HG02852 (cell line): ENCODE measurements at regions not wholly inside any gene's neighbourhood (a gene's known extent, or its start where the extent isn't known, plus 50 kb on each side); places are given as distances from the start of the nearest gene placed in this dataset.

Source experiments
- ATAC-seq: cut with Tn5 transposase; IDR thresholded peaks from one replicate; pipeline ENCODE4 v1.9.1; 2021; ENCODE audit warnings: mild to moderate bottlenecking, moderate library complexity; ENCODE audit not compliant: unreplicated experiment

DNA sequence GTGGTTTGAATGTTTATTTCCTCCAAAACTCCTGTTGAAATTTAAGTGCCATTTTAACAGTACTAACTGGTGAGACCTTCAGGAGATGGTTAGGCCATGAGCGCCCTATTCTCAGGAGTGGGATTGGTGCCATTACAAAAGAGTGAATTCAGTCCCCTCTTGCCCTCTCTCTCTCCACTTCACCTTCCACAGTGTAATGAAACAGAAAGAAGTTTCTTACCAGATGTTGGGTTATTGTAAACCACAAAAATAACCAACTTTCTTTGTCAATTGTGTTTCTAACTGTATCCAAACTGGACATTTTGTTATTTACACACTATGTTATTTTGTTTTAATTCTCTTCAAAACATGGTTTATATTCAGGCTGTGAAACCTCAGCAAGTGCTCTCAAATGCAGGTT lies 1734.3 kb downstream of the PCDH7 start:
- no peak for ATAC-seq

DNA sequence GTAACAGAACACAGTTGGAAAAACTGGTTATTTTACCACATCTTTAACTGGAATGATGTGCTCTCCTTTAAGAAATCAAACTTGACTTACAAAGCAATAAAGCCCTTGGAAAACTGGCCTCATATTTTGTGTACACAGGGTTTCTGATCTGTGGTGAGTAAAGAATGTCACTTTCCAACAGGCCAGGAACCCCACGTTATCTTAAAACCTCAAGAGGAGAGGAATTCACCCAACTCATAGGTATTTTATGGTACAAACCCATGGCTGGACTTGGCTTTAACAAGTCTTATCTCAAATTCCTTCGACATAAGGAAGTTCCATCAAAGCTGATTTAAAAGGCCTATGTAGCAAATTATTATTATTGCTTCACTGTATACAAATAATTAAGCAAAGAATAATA lies 1735.1 kb downstream of the PCDH7 start:
- no peak for ATAC-seq

DNA sequence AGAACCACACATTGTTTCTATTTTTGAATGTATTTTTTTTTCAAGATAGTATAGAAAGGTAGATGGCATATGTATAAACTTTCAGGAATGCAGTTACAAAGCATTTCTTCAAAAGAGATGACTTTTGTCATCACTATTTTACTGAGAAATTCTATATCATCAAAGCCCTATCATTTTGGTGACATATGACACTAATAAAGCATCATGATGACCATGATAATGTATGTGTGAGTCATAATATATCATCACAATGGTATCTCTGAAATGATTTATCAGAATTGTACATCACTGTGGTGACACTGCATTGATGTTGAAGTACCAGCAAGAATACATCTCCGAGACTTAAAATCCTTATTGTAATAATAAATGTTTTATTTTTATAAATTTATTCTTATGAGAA lies 1740.8 kb downstream of the PCDH7 start:
- no peak for ATAC-seq

DNA sequence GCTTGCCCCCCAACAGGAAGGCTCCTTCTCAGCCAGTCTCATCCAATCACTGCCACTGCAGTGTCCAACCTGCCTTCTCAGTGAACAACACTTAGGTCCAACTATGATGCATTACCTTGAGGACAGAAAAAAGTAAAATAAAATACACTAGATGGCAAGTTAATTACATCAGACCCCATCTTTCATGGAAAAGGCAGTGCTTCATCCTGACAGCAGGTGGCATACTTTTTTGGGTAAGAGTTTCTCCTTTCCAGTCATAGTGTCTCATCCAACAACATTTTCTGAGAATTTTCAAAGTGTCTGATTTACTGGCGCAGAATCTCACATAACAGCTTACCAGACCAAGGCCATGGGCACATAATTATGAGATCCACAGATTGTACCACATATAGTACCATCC lies 1742.8 kb downstream of the PCDH7 start:
- ATAC-seq = no peak

DNA sequence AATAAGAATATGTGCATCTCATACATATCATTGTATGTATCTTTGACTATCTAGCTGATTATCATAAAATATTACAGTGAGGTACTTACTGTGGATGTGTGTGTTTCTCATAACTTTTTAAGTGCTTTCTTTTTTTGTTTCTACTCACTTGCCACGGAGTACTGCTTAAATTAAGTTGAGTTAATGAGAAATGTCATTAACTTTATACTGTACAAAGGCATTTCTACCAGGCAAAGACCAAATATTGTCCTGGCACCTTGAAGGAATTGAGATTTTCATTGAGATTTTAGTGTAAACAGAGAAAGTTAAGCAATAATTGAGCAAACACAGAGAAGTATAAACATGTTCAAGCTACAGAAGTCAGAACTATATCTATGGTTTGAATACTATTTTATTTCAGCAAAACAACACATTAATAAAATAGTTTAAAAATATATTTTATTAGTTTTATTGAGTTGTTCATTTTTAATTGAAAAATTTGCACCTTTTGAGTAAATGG lies 1750.0 kb downstream of the PCDH7 start:
- ATAC-seq = no peak

DNA sequence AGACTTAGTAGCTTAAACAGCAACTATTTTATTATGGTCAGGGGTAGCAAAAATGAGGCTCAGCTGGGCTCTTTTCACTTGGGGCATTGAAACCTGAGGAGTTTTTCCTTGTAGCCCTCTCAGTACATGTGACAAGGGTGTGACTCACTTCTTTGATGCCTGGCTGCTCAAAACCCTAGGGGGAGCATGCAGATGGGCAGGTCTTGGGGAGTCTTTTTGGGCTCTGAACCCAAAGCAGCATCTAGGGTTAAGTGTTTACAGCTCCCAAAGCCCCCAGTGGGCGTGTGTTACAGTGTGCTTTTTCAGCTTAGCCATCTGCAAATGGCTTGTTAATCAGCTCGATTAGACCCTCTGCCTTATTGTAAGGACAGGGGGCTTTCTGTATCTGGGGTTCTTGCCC lies 1752.7 kb downstream of the PCDH7 start:
- no peak for ATAC-seq

DNA sequence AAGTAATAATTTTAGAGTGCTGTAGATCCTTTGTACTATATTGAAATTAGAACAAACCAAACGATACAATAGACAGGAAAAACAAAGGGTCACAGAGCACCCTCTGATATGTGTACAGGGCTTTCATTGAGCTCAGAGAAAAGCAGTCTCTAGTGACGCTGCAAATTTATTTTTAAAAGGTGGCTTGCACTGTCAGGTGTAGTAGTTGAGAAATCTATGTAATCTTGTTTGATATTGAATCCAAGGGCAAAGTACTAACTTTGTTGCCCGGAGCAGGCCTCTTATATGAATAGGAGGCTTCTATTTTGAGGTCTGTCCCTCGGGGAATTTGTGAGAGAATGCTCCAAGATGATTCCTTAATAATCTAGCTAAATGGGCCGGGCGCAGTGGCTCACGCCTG lies 1755.5 kb downstream of the PCDH7 start:
- ATAC-seq = no peak

DNA sequence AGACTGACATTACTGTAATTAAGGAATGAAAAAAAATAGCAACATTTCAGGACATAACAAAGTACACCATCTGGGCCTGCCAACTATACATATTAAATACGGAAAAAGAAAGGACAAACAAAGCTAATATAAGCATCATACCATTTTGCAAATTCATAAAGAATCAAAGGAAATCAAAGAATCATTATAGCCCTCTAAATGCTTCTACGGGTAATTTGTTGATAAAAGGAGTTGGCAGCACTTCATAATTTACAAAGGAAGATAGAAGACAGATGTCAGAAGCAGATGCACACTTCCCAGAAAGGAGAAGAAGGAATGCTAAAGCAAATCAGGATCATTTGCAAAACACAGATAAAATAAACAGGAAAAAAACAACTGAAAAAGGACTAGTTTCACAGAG lies 1757.3 kb downstream of the PCDH7 start:
- ATAC-seq = no peak

DNA sequence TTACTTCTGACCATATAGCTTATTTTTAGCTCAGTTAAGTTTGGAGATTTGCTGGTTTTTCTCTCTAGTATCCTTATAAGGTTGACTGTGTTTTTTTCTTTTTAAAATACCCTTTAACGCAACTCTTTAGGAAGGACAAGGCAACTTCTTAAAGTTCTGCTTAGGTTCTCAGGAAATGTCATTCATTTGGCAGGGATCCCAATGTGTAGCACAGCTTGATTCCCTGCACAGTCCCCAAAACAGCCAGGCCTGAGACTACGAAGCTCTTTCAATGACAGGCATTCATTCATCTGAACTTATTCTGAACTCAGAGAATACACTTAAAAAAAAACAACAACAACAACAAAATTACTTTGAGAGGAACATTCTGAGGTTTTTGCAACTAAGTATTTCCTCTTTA lies 1765.8 kb downstream of the PCDH7 start:
- no peak for ATAC-seq

DNA sequence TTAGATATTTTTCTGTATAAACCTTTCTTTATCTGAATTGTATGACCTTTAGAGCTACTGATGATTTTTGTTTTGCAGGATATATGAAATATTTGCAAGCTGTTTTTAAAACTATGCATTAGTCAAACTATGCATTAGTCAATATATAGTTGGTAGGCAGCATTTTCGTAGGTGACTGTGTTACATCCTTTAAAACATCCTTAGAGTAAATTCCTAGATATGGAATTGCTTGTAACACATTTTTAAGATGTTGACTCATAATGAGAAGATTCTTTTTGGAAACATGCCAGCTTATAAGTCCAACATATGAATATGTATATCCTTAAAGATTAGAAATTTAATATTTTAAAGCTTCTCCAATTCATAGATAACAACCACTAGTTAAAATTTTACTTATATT lies 1768.5 kb downstream of the PCDH7 start:
- ATAC-seq = no peak

DNA sequence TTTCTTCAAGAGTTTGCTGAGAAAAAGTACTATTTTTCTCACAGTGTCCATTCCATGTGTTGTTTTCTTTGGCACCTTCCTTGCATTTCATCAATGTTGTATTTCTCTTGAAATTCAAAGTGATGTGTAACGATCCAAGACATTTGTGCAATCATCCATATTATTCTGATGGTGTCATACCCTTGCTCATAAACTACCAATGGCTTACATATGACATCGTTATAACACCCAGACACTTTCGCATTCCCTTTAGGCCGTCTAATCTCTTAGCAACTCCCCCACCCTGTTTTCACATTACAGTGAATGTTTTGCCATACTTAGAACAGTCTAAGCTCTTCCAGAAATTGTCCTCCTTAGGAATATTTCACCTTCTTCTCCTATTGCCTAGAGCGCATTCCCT lies 1779.0 kb downstream of the PCDH7 start:
- no peak for ATAC-seq

DNA sequence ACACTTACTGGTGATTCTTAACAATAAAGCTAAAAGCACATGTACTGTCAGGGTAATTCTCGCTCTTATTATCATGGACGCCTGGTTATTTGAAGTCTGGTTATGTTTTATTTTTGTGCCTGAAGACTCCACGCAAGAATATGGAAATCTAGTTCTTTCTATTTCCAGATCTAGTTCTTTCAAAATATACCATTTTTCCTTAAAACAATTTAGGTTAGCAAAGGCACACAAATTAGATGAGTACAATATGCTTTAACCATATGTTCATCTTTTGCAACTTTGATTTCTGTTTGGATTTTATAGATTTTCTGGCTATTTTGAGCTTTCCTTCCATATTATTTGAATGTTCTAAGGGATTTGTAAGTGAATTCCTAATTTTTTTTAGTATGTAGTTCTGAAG lies 1783.1 kb downstream of the PCDH7 start:
- ATAC-seq = no peak

DNA sequence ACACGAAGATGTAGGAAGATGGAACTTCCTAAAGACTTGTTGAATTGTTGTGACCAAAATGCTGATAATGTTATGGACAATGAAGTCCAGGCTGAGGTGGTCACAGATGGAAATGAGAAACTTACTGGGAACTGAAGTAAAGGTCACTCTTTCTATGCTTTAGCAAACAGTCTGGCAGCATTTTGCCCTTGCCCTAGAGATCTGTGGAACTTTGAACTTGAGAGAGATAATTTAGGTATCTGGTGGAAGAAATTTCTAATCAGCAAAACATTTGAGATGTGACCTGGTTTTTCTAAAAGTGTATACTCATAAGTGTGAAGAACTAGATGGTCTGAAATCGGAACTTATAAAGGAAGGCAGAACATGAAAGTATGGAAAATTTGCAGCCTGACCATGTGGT lies 1785.9 kb downstream of the PCDH7 start:
- ATAC-seq = no peak

DNA sequence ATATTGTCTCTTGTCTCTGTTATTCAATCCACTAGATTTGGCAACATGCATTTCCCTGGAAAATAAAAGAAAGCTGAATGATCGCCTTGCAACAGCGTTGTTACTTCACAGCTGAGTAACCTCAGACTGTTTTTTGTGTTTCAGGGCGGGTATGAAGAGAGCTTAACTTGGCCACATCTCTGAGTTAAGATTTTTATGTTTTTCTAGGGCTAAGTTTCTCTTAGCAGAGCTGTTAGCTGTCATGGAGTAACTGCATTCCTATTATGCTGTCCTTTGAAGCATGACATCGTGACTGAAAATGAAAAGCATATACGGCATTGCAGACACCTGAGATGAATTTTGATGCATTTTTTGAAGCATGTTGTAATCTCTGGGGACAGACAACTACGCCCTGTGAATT lies 1798.9 kb downstream of the PCDH7 start:
- no peak for ATAC-seq

DNA sequence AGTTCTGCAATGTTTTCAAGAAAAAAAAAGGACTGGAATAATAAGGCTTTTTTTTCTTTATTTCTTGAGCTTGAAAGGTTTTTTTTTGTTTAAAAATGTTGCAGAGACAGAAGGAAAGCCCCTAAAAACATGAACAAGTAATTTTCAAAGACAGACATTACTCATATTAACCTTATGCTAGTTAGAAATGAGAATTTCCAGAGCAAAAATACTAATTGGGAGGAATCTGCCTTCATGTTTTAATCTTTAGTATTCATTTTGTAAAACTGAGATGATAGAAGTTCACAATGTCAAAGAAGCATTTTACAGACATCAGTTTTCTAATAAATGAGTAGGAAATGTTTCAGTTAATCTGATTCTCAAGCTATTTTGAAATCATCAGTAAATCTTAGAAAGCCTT lies 1805.3 kb downstream of the PCDH7 start:
- no peak for ATAC-seq

DNA sequence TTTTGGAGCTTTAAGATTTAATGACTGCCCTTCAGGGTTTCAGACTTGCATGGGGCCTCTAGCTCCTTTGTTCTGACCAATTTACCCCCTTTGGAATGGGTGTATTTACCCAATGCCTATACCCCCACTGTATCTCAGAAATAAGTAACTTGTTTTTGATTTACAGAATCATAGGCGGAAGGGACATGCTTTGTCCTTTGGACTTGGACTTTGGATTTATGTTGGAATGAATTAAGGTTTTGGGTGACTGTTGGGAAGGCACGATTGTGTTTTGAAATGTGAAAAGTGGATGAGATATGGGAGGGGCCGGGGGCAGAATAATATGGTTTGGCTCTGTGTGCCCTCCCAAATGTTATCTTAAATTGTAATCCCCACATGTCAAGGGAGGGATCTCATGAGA lies 1824.7 kb downstream of the PCDH7 start:
- ATAC-seq = no peak

DNA sequence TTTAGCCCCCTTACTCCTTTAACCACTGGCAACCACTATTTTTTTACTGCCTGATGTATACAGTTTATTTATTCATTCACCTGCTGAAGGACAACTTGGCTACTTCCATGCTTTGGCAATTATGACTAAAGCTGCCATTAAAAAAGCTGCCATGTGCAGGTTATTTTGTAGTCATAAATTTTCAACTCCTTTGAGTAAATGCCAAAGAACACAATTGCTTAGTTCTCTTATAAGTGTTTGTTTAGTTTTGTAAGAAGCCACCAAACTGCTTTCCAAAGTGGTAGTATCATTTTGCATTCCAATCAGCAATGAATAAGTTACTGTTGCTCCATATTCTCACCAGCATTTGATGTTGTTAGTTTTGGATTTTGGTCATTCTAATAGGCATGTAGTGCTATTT lies 1831.8 kb downstream of the PCDH7 start:
- no peak for ATAC-seq

DNA sequence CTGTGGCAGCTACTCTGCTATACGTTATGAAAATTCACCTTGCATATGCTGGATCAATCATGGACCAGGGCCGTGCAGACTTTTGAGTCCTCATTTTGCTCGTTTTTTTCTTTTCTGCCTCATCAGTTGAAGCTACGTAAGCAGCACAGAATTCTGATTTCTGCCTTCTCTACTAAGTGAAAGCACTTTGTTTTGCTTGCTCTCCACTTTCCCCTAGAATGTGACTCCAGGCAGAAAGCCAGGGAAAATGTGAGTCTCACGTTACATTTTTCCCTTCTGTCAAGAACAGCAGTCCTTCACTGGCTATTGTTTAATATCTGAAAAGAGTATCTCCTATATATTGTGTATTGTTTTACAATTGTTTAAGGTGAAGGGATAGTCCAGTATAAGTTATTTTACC lies 1840.1 kb downstream of the PCDH7 start:
- ATAC-seq = no peak

DNA sequence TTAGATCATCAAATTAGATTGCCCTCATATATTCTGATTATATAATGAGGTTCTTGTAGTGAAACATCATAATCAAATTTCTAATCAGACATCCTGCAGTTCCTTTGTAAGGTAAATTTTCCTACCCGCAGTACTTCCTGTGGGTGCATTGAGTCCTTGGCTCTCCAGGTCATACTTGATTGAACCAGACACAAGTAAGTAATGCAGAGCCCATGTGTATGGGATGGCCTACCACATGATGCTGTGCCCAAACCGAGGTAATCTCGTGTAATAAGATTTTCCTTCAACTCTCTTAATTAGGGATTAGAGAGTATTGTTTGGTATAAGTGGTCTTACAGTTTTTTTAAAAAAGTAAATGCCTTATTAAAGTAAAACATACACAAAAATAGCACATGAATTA lies 1841.8 kb downstream of the PCDH7 start:
- ATAC-seq = no peak

DNA sequence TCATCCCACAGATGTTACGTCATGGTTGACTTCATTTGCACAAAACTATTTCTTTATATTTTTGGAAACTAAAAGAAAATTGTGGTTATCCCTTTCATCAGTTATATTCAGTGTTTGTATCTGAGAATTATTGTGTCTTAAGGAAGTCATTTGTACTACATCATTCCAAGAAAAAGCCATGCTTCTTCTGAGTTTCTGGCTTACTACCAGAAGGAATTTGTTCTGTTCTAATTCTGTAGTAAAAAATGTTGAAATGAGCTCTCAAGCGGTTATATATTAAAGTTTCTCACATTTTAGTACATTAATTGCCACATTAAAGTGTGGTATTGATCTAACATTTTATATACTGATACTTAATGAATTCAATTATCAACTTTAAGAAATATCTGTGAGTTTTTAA lies 1844.5 kb downstream of the PCDH7 start:
- ATAC-seq = no peak

DNA sequence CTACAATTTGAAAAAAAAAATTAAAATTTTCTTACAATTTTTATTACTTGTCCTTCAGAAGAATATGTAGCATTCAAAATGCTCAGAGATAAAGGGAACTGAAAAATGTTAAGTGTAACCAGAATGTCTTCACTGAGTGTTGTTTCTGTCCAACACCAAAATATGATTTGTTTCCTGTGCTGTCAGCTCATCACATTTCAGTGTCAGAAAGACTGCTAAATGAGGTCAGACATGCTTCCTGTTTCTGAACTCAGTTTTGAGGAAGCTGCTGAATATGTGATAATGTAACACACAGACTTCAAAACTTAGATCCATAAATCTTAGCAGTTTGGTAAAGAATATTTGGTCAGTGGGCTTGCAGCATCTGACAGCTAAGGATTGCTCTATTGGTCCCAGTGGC lies 1849.7 kb downstream of the PCDH7 start:
- peak; percentile 71 for ATAC-seq

DNA sequence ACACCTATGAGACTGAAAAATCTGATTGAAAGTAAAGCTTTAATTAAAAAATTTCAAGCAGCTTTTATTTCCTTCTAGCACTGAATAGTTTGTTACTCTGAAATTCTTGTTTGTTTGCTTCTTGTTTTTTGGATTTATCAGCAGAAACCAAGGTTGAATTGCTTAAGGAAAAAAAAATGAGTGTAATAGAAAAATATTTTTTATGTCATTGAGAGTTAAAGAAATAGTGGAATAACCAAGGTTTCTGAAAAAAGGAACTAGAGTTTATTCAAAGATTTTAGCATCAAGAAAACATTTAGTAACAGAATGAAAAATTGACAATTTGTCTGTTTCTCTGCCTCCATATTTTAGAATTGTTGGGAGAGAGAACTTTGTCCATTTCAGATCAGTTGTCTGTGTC lies 1852.2 kb downstream of the PCDH7 start:
- no peak for ATAC-seq

DNA sequence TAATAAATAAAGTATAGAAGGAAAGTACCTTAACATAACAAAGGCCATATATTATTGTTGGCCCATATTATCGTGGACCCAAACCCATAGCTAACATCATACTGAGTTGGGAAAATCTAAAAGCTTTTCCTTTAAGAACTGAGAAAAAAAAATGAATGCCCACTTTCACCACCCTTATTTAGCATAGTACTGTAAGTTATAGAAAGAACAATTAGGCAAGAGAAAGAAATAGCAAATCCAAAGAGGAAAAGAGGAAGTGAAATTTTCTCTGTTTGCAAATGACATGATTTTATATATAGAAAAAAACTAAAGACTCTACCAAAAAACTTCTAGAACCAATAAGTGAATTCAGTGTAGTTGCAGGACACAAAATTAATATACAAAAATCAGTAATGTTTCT lies 1854.6 kb downstream of the PCDH7 start:
- no peak for ATAC-seq

DNA sequence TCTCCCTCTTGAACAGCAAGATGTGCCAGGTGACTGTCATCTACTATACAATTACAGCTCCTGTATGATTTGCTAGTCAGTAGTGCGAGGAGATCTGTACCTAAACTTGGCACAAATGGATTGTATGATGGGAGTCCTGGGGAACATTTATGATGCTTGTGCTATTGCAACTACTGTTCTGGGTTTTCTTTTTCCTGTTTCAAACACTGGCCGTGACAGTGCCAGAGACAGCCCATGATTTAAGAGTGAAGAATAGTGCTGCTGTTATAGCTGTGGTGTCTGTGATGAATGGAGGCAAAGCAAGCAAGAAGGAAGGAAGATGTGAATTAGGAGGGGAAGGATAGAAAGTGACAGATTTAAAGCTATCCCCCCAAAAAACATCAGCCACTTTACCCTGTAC lies 1868.9 kb downstream of the PCDH7 start:
- ATAC-seq = no peak
